ENCODE measurements at regions not wholly inside any gene's neighbourhood (a gene's known extent, or its start where the extent isn't known, plus 50 kb on each side); places are given as distances from the start of the nearest gene placed in this dataset.

- peaks cover 94% of the 10 kb centered on the region for H3K27me3 ChIP-seq (ENCODE audit: insufficient read depth, low read length)
- DNase-seq (ENCODE audit: low read depth, low spot score) (no peak), ATAC-seq (no peak)
- TF ChIP-seq EZH2phosphoT487 (IDR thresholded peaks at IDR 0.05; ENCODE audit: borderline replicate concordance) (no peak), POLR2AphosphoS5 (IDR thresholded peaks at IDR 0.05; ENCODE audit: low read depth, low read length) (no peak), ELF1 (IDR thresholded peaks at IDR 0.05; ENCODE audit: borderline replicate concordance, low read depth) (no peak), JUND (IDR thresholded peaks at IDR 0.05) (no peak), SRF (IDR thresholded peaks at IDR 0.05; ENCODE audit: low read depth) (no peak), TCF7L2 (IDR thresholded peaks at IDR 0.05; ENCODE audit: borderline replicate concordance, extremely low read depth, insufficient read depth, insufficient read length) (no peak)
- H2AFZ ChIP-seq (ENCODE audit: low read depth, low read length, poor library complexity, severe bottlenecking), result no peak overlapping the region
- ChIA-PET POLR2A (no interaction called here), RAD21 (ENCODE audit: low non-redundant PET in 1 of 2, low total read pairs in 2 of 2, uncharacterized antibody in 2 of 2, unreplicated experiment in 2 of 2) (no interaction called here), CTCF (no interaction called here)
- no peak overlapping the region for H3K27ac ChIP-seq (ENCODE audit: low read depth, low read length)
- no peaks in the 10 kb centered on the region for H4K20me1 ChIP-seq (ENCODE audit: insufficient read depth)
- H3K9ac ChIP-seq (ENCODE audit: low read length), result no peak overlapping the region
- H3K4me3 ChIP-seq (replicated peaks in 1 of 2; ENCODE audit: low read depth in 1 of 2, low read length in 2 of 2), result no peak overlapping the region
- H3K4me2 ChIP-seq (ENCODE audit: low read length), result no peak overlapping the region
- no TSS peak for BruUV-seq (replicated peaks)
- H3K4me1 ChIP-seq (ENCODE audit: control insufficient read depth in 1 of 2, insufficient read depth in 2 of 2, low read length in 2 of 2), result no peaks in the 10 kb centered on the region
- no peaks in the 10 kb centered on the region for H3K36me3 ChIP-seq (ENCODE audit: control insufficient read depth in 1 of 2, insufficient read depth in 2 of 2, low read length in 2 of 2)
- intact Hi-C loops (cut with micrococcal nuclease), result no loop called here
- H3K9me3 ChIP-seq (ENCODE audit: control insufficient read depth in 1 of 2, insufficient read depth in 1 of 2, low read depth in 1 of 2, low read length in 2 of 2), result no peaks in the 10 kb centered on the region
- no peaks in the 10 kb centered on the region for H3K9me2 ChIP-seq (ENCODE audit: insufficient read depth)
- no peaks in the 10 kb centered on the region for H3K79me2 ChIP-seq (ENCODE audit: insufficient read depth, low read length)
Observed at GRCh38 chr17:79341816-79342215, 267.2 kb downstream of the ENGASE start.

DNA sequence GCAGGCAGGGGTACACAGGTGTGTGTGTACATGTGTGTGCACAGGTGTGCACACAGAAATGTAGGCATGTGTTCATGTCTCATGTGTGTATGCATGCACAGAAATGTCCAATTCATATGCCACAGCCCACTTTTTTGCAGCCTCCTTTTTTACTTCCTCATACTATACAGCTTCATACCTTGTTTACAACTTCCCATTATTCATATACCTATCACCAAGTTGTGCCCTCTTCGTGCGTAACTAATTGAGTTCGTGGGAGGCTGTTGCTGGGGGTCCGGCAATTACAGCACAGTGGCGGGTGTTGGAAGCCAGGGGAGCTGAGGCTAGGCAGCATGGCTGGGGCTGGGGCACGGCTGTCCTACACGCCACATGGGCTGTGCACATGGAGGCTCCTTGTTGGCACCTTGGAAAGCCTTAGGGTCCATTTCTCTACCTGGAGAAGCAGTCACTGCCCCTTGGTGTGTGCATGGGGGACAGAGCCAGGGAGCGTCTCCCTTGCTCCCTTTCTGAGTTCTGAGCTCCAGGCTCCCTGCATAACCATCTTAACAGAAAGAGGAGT lies 266.7 kb downstream of the ENGASE start:
- Histone ChIP-seq H3K9me2 (ENCODE audit: insufficient read depth) (no peaks in the 10 kb centered on the region), H3K9ac (ENCODE audit: low read length) (no peak overlapping the region), H3K9me3 (ENCODE audit: control insufficient read depth in 1 of 2, insufficient read depth in 1 of 2, low read depth in 1 of 2, low read length in 2 of 2) (no peaks in the 10 kb centered on the region), H3K36me3 (ENCODE audit: control insufficient read depth in 1 of 2, insufficient read depth in 2 of 2, low read length in 2 of 2) (no peaks in the 10 kb centered on the region), H3K27me3 (ENCODE audit: insufficient read depth, low read length) (peaks cover 93% of the 10 kb centered on the region), H3K79me2 (ENCODE audit: insufficient read depth, low read length) (no peaks in the 10 kb centered on the region), H3K4me3 (replicated peaks in 1 of 2; ENCODE audit: low read depth in 1 of 2, low read length in 2 of 2) (no peak overlapping the region), H2AFZ (ENCODE audit: low read depth, low read length, poor library complexity, severe bottlenecking) (no peak overlapping the region), H3K4me1 (ENCODE audit: control insufficient read depth in 1 of 2, insufficient read depth in 2 of 2, low read length in 2 of 2) (no peaks in the 10 kb centered on the region), H3K4me2 (ENCODE audit: low read length) (no peak overlapping the region), H4K20me1 (ENCODE audit: insufficient read depth) (no peaks in the 10 kb centered on the region), H3K27ac (ENCODE audit: low read depth, low read length) (no peak overlapping the region)
- intact Hi-C loops (cut with micrococcal nuclease), result no loop called here
- no peak for DNase-seq (ENCODE audit: low read depth, low spot score)
- ChIA-PET POLR2A (no interaction called here), CTCF (no interaction called here), RAD21 (ENCODE audit: low non-redundant PET in 1 of 2, low total read pairs in 2 of 2, uncharacterized antibody in 2 of 2, unreplicated experiment in 2 of 2) (no interaction called here)
- TF ChIP-seq YY1 (IDR thresholded peaks at IDR 0.05; ENCODE audit: extremely low read depth, insufficient replicate concordance, low read depth, low read length) (no peak), CBX3 (IDR thresholded peaks at IDR 0.05; ENCODE audit: low read depth) (no peak)
- no peak for ATAC-seq
- no TSS peak for BruUV-seq (replicated peaks)
